Endodermal cell (in vitro differentiated cells): ENCODE measurements at regions not wholly inside any gene's neighbourhood (a gene's known extent, or its start where the extent isn't known, plus 50 kb on each side); places are given as distances from the start of the nearest gene placed in this dataset.

Source experiments
- DNase-seq: peaks from one replicate; pipeline ENCODE4 v3.0.0-alpha.2; 2017
- H3K27ac ChIP-seq: 2 replicates; pipeline ENCODE4 v1.5.1; 2013; ENCODE audit warnings: mild to moderate bottlenecking, low read depth, low read length, moderate library complexity
- H3K27me3 ChIP-seq: 2 replicates; pipeline ENCODE4 v1.6.1; 2013; ENCODE audit warnings: mild to moderate bottlenecking, low read length, moderate library complexity; ENCODE audit not compliant: insufficient read depth, control insufficient read depth, poor library complexity, severe bottlenecking
- H3K36me3 ChIP-seq: 2 replicates; pipeline ENCODE4 v1.7.0; 2013; ENCODE audit warnings: mild to moderate bottlenecking, low read length, moderate library complexity; ENCODE audit not compliant: control insufficient read depth, insufficient read depth
- H3K4me1 ChIP-seq: one replicate; pipeline ENCODE4 v1.7.0; 2013; ENCODE audit warnings: low read length; ENCODE audit not compliant: control insufficient read depth, insufficient read depth
- H3K4me3 ChIP-seq: 2 replicates; pipeline ENCODE4 v1.5.1; 2013; ENCODE audit warnings: mild to moderate bottlenecking, low read length, moderate library complexity
- H3K9ac ChIP-seq: 2 replicates; pipeline ENCODE4 v1.6.1; 2013; ENCODE audit warnings: mild to moderate bottlenecking, low read length, moderate library complexity; ENCODE audit not compliant: poor library complexity, severe bottlenecking; ENCODE audit errors: extremely low read depth
- H3K9me3 ChIP-seq: 2 replicates; pipeline ENCODE4 v1.6.1; 2013; ENCODE audit warnings: mild to moderate bottlenecking, low read length, moderate library complexity; ENCODE audit not compliant: control insufficient read depth
- H3K27ac Mint-ChIP-seq: 2 replicates; pipeline ENCODE4 v1.8.0; 2020; ENCODE audit warnings: mixed read lengths
- H3K27me3 Mint-ChIP-seq: 2 replicates; pipeline ENCODE4 v1.8.0; 2021; ENCODE audit warnings: mild to moderate bottlenecking, mixed read lengths; ENCODE audit not compliant: insufficient read depth
- H3K36me3 Mint-ChIP-seq: 2 replicates; pipeline ENCODE4 v1.8.0; 2020; ENCODE audit warnings: low read depth, mixed read lengths
- H3K4me1 Mint-ChIP-seq: 2 replicates; pipeline ENCODE4 v1.8.0; 2020; ENCODE audit warnings: mixed read lengths
- H3K4me3 Mint-ChIP-seq: 2 replicates; pipeline ENCODE4 v1.8.0; 2020; ENCODE audit warnings: mild to moderate bottlenecking, moderate library complexity, mixed read lengths
- H3K9me3 Mint-ChIP-seq: 2 replicates; pipeline ENCODE4 v1.8.0; 2020; ENCODE audit warnings: mild to moderate bottlenecking, mixed read lengths
- WGBS, 2 experiments: methylation state at CpG; one replicate each; pipeline versions ENCODE4 v1.1.5 to v1.1.7; 2013; ENCODE audit warnings: missing lambda C conversion rate in 2 of 2, mixed read lengths in 1 of 2; ENCODE audit not compliant: insufficient coverage in 1 of 2, insufficient read length in 1 of 2; 5-methylcytosine and 5-hydroxymethylcytosine counted together
- TF ChIP-seq, protein P1 (sequence below): fragments of 200-600 bp; sonication (generic); conservative IDR thresholded peaks from 2 replicates; pipeline ENCODE4 v1.5.0; 2021; ENCODE audit warnings: antibody characterized with exemption, mild to moderate bottlenecking

DNA sequence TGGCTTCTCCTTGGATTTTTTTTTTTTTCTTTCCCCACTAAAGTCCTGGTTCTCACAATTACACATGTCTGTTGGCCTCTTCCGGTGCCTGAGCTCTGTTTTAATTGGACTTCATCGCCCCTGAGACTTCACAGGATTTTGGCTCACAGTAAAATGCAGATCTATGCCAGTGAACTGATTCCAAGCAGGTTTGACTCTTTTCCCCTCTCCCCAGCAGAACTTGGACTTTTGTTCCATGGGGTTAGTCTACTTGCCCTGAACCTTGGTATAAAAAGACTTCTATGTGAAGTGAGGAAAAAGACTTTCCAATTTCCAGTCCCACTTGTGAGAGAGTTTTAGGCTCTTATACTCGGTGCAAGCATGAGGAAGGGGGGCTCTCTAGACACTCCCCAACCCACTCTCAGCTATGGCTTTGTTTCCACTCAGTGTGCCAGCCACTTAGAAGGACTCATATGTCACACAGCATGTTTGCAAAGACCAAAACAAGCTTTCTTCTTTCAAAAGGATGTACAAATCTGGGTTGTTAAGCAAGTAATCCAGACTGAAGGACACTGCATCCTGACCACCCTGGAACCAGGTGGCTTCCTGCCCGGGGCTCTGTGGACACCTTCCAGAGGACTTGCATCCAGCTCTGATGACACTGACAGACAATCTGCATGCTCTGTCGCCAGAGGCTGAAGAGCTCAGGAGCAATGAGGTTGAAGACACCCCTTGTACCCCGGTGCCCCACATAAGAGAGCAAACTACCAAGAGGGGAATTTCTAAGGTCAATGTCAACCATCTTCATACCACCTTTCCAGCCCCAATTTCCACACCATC lies 221.9 kb upstream of the EGLN3 start:
- Histone ChIP-seq H3K9ac (no peak overlapping the region), H3K4me1 (no peaks in the 10 kb centered on the region), H3K4me3 (no peak overlapping the region), H3K9me3 (no peaks in the 10 kb centered on the region), H3K27ac (no peak overlapping the region), H3K27me3 (no peaks in the 10 kb centered on the region), H3K36me3 (no peaks in the 10 kb centered on the region)
- Mint-ChIP-seq H3K9me3 (no peaks in the 10 kb centered on the region), H3K4me3 (no peak overlapping the region), H3K27ac (no peak overlapping the region), H3K4me1 (no peaks in the 10 kb centered on the region), H3K36me3 (no peaks in the 10 kb centered on the region), H3K27me3 (peaks cover 5% of the 10 kb centered on the region)
- no peak for DNase-seq
- 87 to 91% methylated on average over 4 to 6 of the region's 6 CpGs for WGBS, 2 experiments
- TF ChIP-seq, protein P1, sequence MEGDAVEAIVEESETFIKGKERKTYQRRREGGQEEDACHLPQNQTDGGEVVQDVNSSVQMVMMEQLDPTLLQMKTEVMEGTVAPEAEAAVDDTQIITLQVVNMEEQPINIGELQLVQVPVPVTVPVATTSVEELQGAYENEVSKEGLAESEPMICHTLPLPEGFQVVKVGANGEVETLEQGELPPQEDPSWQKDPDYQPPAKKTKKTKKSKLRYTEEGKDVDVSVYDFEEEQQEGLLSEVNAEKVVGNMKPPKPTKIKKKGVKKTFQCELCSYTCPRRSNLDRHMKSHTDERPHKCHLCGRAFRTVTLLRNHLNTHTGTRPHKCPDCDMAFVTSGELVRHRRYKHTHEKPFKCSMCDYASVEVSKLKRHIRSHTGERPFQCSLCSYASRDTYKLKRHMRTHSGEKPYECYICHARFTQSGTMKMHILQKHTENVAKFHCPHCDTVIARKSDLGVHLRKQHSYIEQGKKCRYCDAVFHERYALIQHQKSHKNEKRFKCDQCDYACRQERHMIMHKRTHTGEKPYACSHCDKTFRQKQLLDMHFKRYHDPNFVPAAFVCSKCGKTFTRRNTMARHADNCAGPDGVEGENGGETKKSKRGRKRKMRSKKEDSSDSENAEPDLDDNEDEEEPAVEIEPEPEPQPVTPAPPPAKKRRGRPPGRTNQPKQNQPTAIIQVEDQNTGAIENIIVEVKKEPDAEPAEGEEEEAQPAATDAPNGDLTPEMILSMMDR: no peak

- TF ChIP-seq, protein P1: no peak
- no peak overlapping the region for H3K9ac ChIP-seq
- Mint-ChIP-seq H3K4me3 (no peak overlapping the region), H3K9me3 (no peaks in the 10 kb centered on the region), H3K27me3 (peaks cover 5% of the 10 kb centered on the region), H3K4me1 (no peaks in the 10 kb centered on the region), H3K36me3 (no peaks in the 10 kb centered on the region), H3K27ac (no peak overlapping the region)
- no peak overlapping the region for H3K4me3 ChIP-seq
- H3K36me3 ChIP-seq: no peaks in the 10 kb centered on the region
- no peak for DNase-seq
- H3K27ac ChIP-seq: no peak overlapping the region
- no peaks in the 10 kb centered on the region for H3K9me3 ChIP-seq
- WGBS, 2 experiments: no CpG with 5 or more reads among the region's 1 CpG
- H3K27me3 ChIP-seq: no peaks in the 10 kb centered on the region
- H3K4me1 ChIP-seq: no peaks in the 10 kb centered on the region
Observed at GRCh38 chr14:34172173-34172451, 221.2 kb upstream of the EGLN3 start.

GRCh38 chr14:34171431-34172172 lies 220.7 kb upstream of the EGLN3 start:
- Mint-ChIP-seq H3K4me1 (no peaks in the 10 kb centered on the region), H3K36me3 (no peaks in the 10 kb centered on the region), H3K4me3 (no peak overlapping the region), H3K9me3 (no peaks in the 10 kb centered on the region), H3K27me3 (peaks cover 5% of the 10 kb centered on the region), H3K27ac (no peak overlapping the region)
- Histone ChIP-seq H3K9ac (no peak overlapping the region), H3K36me3 (no peaks in the 10 kb centered on the region), H3K4me3 (no peak overlapping the region), H3K27me3 (no peaks in the 10 kb centered on the region), H3K9me3 (no peaks in the 10 kb centered on the region), H3K27ac (no peak overlapping the region), H3K4me1 (no peaks in the 10 kb centered on the region)
- DNase-seq: no peak
- TF ChIP-seq, protein P1: no peak
- 89 to 95% methylated on average over 6 to 8 of the region's 8 CpGs for WGBS, 2 experiments
